ENCODE measurements at regions not wholly inside any gene's neighbourhood (a gene's known extent, or its start where the extent isn't known, plus 50 kb on each side); places are given as distances from the start of the nearest gene placed in this dataset.
"Not testable (repeated sequence)": the region's sequence is repeated elsewhere in the genome, so short reads cannot be mapped to it uniquely, and the experiment has no call there.

DNA sequence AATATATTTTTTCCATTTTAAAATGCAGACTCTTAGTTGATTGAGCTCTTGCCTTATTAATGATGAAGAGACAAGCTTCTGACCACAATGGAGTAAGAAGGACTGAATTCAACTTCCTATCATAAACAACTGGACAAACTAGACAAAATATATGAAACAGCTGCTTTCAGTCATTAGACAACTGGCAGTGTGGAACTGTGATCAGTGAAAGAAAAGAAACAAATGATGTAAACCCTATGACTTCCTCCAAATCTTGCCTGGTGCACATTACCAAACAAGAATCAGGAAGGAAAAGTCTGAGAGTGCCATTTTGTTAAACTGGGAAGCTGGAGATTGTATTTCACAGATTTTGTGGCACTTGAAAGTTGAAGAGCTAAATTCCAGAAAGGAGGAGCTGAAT, 154.7 kb upstream of the ATXN7L3B start:
- DNase-seq (ENCODE audit: low read depth): no peak
- no peak for TF ChIP-seq CTCF (IDR thresholded peaks at IDR 0.05; ENCODE audit: control insufficient read depth, extremely low read depth, insufficient read depth)
- H3K4me3 ChIP-seq (ENCODE audit: low read depth, low read length): no peak overlapping the region

DNA sequence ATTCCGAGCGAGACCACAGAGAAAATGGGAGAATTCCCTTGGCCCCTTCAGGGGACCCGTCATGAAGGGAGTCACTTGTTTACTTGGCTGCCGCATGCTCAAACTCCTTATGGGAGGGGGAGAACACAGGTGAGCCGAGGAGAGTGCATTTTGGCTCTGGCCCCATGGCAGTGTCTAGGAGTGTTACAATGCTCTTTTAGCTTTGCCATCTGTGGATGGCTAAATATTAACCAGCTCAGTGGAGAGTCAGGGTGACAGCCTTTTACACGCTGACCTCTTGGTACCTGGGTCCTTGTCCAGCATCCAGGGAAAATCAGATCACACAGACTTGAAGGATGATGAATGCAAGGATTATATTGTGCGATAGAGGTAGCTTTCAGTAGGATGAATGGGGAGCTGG, 146.4 kb upstream of the ATXN7L3B start:
- no peak for TF ChIP-seq CTCF (IDR thresholded peaks at IDR 0.05; ENCODE audit: control insufficient read depth, extremely low read depth, insufficient read depth)
- H3K4me3 ChIP-seq (ENCODE audit: low read depth, low read length): no peak overlapping the region
- DNase-seq (ENCODE audit: low read depth): no peak

DNA sequence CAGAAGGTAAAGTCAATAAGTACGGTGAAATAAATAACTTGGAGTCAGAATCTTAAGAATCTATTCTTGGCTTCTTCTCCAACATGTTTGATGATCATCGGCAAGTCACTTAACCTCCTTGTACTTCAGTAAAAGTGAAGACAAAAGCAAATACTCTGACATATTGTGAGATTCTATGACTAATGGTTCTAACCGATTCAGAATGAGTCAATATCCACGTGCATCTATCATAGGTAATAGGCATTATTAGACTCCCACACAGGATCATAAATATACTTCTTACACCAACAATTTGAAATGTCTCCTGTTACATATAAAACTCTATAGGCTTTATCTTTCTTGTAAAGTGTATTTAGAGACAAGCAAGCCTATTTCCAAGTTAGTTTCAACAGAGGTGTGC, 144.4 kb upstream of the ATXN7L3B start:
- DNase-seq (ENCODE audit: low read depth): no peak
- TF ChIP-seq CTCF (IDR thresholded peaks at IDR 0.05; ENCODE audit: control insufficient read depth, extremely low read depth, insufficient read depth): no peak

GRCh38 chr12:74394647-74395046, 143.0 kb upstream of the ATXN7L3B start:
- no peak for DNase-seq (ENCODE audit: low read depth)
- TF ChIP-seq CTCF (IDR thresholded peaks at IDR 0.05; ENCODE audit: control insufficient read depth, extremely low read depth, insufficient read depth): no peak
- H3K4me3 ChIP-seq (ENCODE audit: low read depth, low read length): no peak overlapping the region

More for the DNA sequence above, 144.4 kb upstream of the ATXN7L3B start:
- no peak overlapping the region for H3K4me3 ChIP-seq (ENCODE audit: low read depth, low read length)

DNA sequence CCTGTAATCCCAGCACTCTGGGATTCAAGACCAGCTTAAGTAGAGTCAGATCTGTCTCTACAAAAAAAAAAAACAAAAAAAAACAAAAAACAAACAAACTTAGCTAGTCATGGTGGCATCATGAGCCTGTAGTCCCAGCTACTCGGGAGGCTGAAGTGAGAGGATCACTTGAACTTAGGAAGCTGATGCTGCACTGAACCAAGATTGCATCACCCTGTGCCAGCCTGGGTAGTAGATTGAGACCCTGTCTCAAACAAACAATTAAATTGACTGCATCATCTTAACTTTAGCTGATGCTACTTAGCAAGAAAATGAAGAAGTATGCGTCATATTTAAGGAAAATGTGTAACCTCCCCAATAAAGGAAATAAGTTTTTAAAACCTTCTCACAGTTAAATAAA, 136.6 kb upstream of the ATXN7L3B start:
- no peak for TF ChIP-seq CTCF (IDR thresholded peaks at IDR 0.05; ENCODE audit: control insufficient read depth, extremely low read depth, insufficient read depth)
- H3K4me3 ChIP-seq (ENCODE audit: low read depth, low read length): no peak overlapping the region
- no peak for DNase-seq (ENCODE audit: low read depth)

DNA sequence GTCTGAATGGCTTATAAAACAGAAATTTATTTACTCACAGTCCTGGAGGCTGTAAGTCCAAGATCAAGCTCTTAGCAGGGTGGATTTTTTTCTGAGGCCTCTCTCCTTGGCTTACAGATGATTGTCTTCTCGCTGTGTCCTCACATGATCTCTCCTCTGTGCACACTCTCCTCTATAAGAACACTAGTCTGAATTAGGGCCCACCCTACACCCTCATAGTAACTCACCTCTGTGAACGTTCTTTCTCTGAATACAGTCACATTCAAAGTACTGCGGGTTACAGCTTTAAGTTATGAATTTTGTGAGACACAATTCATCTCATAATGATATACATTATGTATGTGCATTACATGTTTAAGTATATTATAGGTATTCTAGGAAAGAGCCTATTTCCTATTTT, 135.7 kb upstream of the ATXN7L3B start:
- no peak for DNase-seq (ENCODE audit: low read depth)
- H3K4me3 ChIP-seq (ENCODE audit: low read depth, low read length): no peak overlapping the region
- no peak for TF ChIP-seq CTCF (IDR thresholded peaks at IDR 0.05; ENCODE audit: control insufficient read depth, extremely low read depth, insufficient read depth)

DNA sequence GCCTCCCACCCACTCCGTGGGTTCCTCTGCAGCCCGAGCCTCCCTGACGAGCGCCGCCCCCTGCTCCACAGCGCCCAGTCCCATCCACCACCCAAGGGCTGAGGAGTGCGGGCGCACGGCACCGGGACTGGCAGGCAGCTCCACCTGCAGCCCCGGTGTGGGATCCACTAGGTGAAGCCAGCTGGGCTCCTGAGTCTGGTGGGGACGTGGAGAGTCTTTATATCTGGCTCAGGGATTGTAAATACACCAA, 134.5 kb upstream of the ATXN7L3B start:
- not testable (repeated sequence) for DNase-seq (ENCODE audit: low read depth); H3K4me3 ChIP-seq (ENCODE audit: low read depth, low read length)

GRCh38 chr12:74408601-74409166, 129.0 kb upstream of the ATXN7L3B start:
- H3K4me3 ChIP-seq (ENCODE audit: low read depth, low read length): no peak overlapping the region
- no peak for TF ChIP-seq CTCF (IDR thresholded peaks at IDR 0.05; ENCODE audit: control insufficient read depth, extremely low read depth, insufficient read depth)
- DNase-seq (ENCODE audit: low read depth): no peak

All from LNCaP clone FGC (cell line).